Activated CD4-positive, CD25-positive, alpha-beta regulatory T cell treated with anti-CD3 and anti-CD28 coated beads, Interleukin-2, amount 50 U/mL, for 24 hours (primary cell): ENCODE measurements at regions not wholly inside any gene's neighbourhood (a gene's known extent, or its start where the extent isn't known, plus 50 kb on each side); places are given as distances from the start of the nearest gene placed in this dataset.

Experiments
- ATAC-seq, 2 donors: fragments of 150-1000 bp; cut with Tn5 transposase; one replicate each; pipeline ENCODE4 v1.10.0; 2021; ENCODE audit warnings: mild to moderate bottlenecking in 1 of 2, moderate library complexity in 1 of 2

DNA sequence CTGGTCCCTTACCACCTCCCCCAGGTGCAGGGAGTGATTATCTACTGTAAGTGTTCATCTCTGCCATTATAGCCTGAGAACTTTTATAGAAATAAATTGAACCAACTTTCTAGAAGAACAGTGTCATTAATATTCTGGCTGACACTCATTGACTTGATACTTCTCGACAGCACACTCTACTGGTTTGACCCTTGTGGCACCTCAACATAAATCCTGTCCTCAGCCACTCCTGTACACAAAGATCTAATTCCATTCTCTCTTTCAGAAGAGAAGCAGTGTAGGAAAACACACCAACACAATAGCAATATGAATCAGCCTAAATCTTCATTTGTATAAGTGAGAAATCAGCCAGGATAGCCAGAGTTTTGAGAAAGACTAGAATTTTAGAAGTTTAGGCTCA, 417.7 kb downstream of the TAF11L14 start:
- ATAC-seq, result no peak

DNA sequence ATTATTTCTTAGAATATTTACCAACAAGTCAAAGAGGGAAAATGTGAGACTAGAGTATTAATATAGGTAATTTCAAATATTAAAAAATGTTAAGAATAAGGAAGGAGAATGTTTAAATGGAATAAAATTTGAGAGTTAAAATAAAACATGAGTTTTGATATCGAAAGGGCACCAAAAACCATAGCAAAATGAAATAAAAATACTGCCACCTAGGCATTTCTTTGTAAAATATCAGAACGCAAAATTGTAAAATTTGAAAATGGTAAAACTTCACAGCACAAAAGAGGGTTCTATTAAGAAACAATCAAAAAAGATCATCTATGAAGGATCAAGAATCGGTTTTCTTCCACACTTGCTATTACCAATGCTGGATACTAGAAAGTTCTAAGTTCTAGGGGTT, 418.3 kb downstream of the TAF11L14 start:
- no peak for ATAC-seq

DNA sequence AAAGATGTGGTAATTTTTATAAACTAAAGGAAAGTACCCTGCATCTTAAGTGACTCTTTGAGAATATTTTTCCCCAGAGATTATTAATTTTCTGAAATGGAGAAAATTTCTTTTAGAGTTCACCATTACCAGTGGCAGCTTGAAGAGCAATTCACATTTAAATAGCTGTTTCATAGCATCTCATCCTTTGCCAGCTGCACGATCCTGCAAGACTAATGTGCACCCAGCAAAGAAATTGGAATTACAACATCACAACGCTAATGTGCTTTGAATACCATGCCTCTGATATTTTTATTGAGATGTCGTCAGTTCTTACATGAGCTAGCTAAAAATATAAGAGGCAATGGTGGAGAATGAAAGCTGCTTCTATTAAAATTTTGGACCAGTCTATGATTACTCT, 423.5 kb downstream of the TAF11L14 start:
- no peak for ATAC-seq

DNA sequence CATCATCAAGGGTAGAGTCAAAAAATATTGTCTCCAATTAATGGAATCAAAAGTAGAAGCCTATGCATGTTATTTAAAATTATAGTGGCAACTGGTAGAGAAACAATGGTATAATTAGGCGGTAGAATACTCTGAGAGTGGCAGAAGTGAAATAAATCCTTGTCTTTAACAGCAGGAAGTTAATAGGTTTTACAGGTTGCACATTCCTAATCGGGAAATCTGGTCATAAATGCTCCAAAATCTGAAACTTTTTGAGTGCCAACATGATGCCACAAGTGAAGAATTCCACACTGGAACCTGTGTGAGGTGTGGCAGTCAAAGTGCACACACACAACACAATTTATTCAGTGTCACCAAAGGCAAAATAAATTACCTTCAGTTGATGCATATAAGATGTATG, 433.4 kb downstream of the TAF11L14 start:
- ATAC-seq, result no peak

DNA sequence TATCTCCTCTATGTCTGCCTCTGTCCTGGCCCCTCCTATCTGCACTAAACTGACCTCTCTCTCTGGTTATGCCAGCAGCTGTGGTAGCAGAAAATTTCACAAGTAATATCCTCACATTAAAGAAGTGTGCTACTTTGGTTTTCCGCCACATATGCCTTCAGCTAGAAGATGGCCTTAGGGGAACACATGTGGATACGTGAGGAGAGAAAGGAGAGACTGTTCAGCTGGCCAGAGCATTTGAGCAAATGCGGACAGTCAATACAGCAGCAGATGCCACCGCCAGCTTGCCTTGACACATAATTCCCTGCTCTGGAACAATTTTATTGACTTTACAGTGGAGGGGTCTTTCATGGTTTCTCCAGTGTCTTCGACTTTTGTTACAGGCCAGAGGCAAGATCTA, 434.6 kb downstream of the TAF11L14 start:
- no peak for ATAC-seq

DNA sequence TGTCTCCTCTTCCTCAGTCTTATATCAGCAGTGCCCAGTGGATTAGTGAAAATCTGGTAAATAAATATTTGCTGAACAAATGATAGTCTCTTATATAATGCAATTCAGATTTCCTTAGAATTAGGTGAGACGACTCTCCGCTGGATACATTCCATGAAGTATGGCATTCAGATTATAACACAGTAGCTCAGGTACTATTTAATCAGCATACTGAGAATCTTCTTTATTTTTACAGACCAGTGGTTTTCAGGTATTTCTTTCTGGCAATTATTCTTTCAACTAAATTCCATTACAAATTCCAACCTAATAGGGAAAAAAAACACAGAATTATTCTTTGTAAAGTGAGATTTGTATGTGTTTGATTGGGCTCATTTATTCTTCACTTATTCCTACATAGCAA, 435.5 kb downstream of the TAF11L14 start:
- ATAC-seq, result no peak

DNA sequence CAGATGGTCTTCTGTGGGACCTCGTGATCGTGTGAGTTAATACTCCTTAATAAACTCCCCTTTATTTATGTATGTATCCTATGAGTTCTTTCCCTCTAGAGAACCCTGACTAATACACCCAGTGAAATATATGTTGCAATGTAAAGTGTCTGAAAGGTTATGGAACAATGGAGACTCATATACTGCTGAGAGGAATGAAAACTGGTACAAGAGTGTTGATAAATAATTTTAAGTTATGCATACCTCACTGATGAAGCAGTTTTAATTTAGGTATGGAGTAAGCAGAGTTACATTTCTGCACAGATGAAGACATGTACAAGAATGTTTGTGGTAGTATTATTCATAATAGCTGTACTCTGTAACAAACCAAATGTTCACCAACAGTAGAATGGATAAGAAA, 438.3 kb downstream of the TAF11L14 start:
- no peak for ATAC-seq

DNA sequence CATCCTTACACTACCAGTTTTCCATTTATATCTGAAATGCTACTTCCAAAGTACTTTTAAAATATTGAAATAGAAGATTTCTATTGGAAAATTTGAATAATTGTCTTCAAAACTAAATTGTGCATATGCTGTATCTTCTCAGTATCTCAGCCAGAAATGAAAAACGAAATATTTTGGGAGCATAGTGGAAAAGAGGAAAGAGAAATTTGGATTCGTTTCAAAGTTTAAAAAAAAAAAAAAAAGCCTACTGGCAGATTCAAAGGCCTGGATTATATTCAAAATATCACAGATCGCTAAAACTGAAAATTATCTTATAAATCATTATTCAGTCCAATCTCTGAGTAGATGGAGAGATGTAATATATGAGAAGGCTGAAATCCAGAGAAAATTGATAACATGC, 440.7 kb downstream of the TAF11L14 start:
- no peak for ATAC-seq

DNA sequence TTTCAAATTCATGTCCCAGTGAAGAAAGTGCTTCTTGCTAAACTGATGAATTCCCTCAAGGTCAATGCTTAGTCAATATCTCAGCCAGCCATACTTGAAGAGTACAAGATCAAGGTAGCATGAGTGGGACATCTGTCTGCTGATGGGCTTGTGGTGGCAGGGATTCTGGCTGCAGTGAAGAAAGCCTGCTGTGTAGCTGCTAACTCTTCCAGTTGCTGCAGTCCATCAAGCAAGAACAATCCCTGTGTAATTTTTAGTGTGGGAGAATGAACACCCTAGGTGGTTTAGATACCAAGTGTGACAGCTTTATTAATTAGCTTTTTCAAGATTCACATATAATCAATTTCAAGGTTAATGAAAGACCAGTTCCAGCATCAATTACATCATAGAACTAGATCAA, 443.9 kb downstream of the TAF11L14 start:
- no peak for ATAC-seq

DNA sequence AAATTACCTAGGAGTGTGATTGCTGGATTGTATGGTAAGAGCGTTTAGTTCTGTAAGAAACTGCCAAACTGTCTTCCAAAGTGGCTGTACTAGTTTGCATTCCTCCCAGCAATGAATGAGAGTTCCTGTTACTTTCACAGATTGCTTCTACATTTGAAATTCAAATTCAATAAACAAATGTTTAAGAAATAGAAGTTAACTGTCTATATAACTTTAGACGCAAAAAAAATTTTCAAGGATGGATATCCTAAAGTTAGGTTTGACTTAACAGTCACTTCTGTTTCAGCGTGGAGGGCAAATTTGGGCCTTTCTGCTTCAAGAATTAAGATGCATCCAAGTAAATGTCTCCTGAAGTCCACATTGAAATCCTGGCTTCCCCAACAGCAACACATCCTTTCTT, 445.6 kb downstream of the TAF11L14 start:
- ATAC-seq, result no peak

DNA sequence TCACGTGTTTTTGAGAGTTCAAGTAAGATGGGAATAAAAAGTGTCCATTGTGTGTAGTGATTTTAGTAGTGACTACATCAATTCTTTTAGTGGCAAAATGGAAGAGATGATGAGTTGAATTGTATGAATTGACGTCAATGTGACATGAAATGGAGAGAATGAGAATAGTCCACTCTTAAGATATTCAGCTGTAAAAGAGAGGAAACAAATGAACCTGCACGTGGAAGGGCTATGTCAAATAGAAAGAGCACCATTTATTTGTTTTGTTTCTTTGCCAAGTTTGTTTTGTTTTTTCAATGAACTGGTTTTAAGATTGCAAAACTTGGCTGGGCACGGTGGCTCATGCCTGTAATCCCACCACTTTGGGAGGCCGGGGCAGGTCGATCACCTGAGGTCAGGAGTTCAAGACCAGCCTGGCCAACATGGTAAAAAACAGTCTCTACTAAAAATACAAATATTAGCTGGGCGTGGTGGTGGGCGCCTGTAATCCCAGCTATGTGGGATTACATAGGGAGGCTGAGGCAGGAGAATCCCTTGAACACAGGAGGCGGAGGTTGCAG, 453.8 kb downstream of the TAF11L14 start:
- ATAC-seq, result no peak

DNA sequence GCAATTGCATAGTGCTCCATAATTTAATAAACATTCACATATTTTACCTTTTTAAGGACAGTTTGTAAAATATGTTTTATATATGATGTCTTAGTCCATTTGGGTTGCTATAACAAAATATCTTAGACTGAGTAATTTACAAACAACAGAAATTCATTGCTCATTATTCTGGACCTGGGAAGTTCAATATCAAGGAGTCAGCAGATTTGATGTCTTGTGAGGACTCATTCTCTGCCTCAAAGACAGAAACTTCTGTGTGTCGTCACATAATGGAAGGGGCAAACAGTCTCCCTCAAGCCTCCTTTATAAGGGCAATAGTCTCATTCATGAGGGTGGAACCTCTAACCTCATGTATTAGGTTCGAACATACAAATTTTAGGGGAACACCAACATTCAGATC, 455.9 kb downstream of the TAF11L14 start:
- no peak for ATAC-seq

DNA sequence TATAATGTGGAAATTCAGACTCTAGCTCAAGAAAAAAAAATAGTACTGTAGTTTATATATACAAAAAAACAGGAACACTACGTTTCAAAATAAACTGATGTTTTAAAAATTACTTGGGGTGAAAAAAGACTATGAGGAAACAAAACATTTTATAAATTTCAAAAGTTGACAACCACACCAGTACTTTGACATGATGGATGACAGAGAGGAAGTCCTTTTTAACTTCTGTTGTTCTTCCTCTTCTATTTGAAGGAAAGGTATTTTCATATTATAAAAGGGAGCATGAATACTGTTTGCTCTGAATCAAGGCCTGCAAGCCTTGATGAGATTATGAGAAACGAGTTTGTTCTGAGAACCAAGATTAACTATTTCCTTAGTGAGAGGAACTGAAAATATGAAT, 456.9 kb downstream of the TAF11L14 start:
- ATAC-seq, result no peak

DNA sequence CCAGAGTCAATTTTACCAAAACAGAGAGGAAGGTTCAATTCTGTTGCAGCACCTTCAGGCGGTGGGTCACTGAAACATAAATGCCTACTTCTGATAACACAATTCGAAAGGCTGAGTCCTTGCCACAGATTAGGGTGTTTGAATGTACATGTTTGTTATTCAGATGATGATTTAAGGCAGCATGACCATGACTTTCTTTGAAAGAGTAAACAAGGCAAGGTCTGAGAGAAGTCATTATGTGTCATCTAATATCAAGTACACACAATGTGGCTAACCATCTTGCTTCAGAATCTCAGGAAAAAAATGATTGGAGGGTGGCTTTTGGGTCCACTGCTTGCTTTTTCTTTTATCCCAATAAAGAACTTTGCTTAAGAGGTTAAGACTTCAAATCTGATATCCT, 457.5 kb downstream of the TAF11L14 start:
- no peak for ATAC-seq

DNA sequence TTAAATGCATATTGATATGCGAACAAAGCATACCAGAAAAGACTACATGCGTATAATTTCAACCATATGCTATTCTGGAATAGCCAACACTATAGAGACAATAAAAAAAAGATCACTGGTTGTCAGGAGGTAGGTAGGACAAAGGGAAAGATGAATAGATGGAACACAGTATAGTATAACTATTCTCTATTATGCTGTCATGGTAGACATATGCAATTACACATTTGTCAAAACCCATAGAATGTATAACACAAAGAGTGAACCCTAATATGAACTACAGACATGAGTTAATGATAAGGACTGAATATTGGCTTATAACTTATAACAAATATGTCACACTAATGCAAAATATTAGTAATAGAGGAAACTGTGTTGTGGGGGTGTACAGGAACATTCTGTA, 460.8 kb downstream of the TAF11L14 start:
- ATAC-seq, result no peak

DNA sequence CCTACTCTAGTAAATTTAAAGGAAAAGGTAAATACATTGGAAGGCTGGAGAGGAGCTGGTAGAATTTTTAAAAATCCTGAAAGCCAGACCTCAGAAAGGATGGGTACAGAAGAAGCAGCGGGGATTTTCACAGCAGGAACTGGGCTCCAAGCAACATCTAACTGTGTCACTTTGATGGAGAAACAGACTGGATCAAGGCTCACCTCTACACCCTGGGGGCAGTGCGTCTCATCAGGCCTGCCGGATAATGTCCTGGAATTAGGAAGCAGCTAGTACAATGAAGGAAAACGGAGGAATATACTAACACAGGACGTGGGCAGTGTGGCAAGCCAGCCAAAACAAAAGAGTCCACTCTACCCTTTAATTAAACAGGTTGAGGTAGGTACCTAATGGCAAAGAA, 463.6 kb downstream of the TAF11L14 start:
- ATAC-seq, result no peak

DNA sequence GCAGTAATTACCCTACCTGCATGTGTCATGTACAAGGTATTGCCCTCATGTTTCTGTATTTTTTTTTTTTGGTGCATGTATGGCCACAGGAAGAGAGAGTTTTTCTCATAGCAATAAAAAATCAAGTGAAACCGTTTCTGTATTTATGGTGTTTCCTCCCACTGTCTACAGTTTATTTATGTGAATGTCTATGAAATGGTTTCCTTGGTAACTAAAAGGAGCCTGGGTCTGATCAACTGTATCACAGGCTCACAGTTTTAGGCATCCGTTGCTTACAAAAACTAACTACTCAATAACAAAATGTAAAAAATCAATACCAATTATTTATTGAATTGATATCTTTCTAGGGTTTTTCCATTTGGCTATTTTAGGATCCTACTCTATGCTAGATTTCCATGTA, 464.4 kb downstream of the TAF11L14 start:
- no peak for ATAC-seq

DNA sequence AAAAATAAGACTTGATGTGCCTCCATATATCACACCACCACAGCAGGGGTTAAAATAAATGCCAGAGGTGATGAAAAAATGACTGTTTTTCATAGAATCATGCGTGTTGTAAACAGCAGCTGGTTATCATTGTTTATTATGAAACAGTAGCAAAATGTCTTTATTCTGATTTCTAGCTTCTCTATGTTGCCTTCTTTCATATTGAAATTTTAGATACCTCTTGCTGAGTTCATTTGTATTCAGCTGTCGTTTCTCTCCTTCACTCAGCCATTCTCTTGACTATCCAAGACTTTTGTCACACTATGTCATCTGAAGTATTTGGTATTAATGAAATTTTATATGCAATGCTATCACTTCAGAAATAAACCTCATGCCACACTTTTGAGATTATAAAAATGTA, 465.0 kb downstream of the TAF11L14 start:
- ATAC-seq, result no peak

DNA sequence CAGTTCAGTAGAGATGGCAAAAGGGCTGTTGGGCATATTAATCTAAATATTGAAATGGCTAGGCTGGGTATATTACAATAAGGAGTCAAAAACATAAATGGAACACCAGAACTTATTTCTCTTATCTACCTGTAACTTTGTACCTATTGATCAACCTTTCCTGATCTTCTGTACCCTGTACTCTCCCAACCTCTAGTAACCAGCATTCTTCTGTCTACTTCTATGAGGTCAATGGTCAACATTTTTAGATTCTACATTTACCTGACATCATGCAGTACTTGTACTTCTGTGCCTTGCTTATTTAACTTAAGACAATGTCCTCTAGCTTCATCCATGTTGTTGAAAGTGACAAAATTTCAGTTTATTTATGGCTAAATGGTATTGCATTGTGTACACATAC, 467.3 kb downstream of the TAF11L14 start:
- ATAC-seq, result no peak

DNA sequence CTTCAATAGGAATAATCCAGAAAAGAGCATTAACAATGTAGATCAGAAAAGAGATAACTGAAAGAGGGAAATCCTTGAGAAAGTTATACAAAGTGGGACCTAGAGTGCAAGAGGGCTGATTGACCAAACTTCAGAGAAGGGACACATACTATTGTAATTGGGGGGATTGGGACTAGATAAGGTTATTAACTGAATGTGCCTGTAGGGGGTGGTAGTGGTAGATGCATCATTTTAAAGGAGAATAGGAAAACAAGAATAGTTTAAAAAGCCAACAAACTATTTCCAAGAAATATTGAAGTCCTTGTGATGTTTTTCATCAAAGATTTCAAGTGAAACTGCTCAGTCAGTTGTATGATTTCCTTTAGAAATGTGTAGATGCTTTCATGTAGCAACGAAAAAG, 468.5 kb downstream of the TAF11L14 start:
- no peak for ATAC-seq

DNA sequence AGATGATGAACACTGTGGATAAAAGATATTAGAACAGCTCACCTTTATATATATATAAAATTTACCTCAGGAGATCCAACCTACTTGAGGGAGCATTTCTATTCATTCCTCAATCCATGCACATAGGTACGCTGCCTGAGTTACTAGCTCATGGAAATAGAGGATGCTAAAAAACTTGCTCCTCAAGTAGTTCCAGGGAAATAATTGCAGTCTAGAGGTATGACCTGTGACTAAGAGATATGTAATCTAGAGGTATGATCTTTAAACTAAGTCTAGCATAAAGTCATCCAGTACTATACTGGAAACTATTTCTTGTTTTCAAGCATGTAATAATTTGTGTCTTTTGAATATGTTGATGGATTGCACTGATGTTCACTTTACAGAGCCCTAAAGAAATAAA, 471.2 kb downstream of the TAF11L14 start:
- no peak for ATAC-seq

DNA sequence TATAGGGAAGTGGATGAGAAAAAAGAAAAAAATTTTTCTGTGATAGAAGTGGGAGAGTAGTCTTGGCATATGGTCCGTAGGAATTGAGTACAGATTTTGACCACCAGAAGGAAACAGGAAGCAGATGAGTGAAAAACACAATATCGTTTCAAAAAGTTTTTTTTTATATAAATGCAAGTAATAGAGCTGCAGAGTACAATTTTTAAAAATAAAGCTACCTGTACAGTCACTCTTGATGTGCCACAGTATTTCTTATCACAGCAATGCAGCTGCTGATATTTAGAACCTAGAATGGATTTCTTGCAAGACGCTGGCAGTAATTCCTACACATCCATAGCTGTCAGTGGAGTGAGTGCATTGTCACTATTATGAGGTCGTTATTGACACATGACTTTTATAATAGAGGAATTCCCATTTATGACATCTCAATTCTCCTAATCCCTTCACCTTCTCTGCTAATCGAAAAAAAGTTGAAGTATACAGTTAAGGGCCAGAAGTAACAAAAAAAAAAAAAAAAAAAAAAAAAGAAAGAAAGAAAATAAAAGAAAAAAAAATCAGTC, 477.7 kb downstream of the TAF11L14 start:
- no peak for ATAC-seq

DNA sequence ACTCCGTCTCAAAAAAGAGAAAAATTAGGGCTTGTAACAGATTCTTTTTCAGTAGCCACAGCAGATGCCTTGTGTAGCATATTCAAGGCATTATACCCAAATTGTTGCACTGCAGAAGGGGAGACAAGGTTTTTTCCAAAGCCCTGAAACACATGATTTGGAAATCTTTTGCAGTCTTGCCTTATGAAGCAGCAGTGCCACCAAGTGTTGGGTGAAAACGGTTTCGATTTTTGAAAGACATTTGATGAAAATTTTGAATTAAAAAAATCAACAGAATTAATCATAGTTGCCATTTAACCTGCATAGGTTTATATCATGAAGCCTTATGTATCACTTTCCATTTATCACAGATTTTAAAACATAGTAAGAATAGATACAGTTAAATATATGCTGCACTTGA, 479.5 kb downstream of the TAF11L14 start:
- no peak for ATAC-seq

DNA sequence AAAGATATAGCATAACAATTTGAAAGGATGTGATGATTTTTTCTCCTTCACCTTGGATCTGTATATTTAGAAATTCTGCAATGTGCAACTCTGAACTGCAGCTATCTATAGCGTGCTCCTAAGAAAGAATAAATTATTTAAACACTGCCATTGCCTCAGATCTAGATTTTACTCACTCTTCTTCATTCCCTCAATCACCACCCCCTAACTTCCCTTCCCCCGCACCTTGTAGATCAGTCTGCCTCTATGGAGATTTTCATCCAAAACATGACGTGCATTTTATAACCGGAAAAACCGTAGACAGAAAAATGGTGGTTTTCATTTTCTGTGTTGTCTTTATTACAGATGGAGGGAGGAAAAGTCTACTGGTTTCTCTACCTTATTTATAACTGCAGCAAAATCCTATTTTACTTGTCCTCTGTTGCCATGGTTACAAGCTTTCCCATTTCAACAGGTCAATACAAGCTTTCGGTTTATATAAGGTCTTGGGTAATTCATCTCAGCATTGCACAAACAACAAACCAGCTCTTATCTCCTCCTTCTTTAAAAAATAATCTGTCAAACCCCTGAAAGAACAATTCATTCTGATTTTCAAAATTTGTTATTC, 480.0 kb downstream of the TAF11L14 start:
- no peak for ATAC-seq

DNA sequence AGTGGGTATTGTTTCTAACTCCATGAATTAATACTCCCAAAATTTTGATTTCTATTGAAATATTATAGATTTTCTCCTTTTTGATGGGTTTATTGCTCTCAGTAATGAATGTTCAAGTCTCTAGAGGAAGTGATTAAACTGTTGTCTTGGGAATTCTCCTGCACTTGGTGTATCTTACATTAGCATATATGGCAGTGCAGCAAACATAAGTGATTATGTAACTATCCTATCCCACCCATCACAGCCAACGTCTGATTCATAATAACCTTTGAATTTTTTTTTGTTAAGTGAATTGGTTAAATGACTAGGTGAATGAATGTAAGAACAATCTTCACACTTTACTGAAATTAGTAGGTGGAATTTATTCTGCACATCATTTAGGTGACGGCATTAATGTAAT, 483.7 kb downstream of the TAF11L14 start:
- no peak for ATAC-seq
